Loucy (cell line): ENCODE measurements at regions not wholly inside any gene's neighbourhood (a gene's known extent, or its start where the extent isn't known, plus 50 kb on each side); places are given as distances from the start of the nearest gene placed in this dataset.

Experiments
- EZH2phosphoT487 ChIP-seq: fragments of 200-600 bp; IDR thresholded peaks from 2 replicates; pipeline ENCODE4 v1.6.1; 2018; ENCODE audit warnings: antibody characterized with exemption, mild to moderate bottlenecking, moderate library complexity, borderline replicate concordance
- TF ChIP-seq, protein P1 (sequence below): fragments of 200-600 bp; sonication (generic); conservative IDR thresholded peaks from 2 replicates; pipeline ENCODE4 v1.5.1; 2014; ENCODE audit warnings: mild to moderate bottlenecking, antibody characterized with exemption, low read length

GRCh38 chr1:43036932-43037331 is 78.3 kb upstream of the SLC2A1 start:
- TF ChIP-seq, protein P1, sequence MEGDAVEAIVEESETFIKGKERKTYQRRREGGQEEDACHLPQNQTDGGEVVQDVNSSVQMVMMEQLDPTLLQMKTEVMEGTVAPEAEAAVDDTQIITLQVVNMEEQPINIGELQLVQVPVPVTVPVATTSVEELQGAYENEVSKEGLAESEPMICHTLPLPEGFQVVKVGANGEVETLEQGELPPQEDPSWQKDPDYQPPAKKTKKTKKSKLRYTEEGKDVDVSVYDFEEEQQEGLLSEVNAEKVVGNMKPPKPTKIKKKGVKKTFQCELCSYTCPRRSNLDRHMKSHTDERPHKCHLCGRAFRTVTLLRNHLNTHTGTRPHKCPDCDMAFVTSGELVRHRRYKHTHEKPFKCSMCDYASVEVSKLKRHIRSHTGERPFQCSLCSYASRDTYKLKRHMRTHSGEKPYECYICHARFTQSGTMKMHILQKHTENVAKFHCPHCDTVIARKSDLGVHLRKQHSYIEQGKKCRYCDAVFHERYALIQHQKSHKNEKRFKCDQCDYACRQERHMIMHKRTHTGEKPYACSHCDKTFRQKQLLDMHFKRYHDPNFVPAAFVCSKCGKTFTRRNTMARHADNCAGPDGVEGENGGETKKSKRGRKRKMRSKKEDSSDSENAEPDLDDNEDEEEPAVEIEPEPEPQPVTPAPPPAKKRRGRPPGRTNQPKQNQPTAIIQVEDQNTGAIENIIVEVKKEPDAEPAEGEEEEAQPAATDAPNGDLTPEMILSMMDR, result no peak
- TF ChIP-seq EZH2phosphoT487, result no peak
